NCI-H187 treated with DMSO at 0.1 percent for 48 hours (cell line): ENCODE measurements at regions not wholly inside any gene's neighbourhood (a gene's known extent, or its start where the extent isn't known, plus 50 kb on each side); places are given as distances from the start of the nearest gene placed in this dataset.

ENCODE experiments used
- DNase-seq: peaks from one replicate; lab custom pipeline; 2025; lab: John Stamatoyannopoulos, UW

DNA sequence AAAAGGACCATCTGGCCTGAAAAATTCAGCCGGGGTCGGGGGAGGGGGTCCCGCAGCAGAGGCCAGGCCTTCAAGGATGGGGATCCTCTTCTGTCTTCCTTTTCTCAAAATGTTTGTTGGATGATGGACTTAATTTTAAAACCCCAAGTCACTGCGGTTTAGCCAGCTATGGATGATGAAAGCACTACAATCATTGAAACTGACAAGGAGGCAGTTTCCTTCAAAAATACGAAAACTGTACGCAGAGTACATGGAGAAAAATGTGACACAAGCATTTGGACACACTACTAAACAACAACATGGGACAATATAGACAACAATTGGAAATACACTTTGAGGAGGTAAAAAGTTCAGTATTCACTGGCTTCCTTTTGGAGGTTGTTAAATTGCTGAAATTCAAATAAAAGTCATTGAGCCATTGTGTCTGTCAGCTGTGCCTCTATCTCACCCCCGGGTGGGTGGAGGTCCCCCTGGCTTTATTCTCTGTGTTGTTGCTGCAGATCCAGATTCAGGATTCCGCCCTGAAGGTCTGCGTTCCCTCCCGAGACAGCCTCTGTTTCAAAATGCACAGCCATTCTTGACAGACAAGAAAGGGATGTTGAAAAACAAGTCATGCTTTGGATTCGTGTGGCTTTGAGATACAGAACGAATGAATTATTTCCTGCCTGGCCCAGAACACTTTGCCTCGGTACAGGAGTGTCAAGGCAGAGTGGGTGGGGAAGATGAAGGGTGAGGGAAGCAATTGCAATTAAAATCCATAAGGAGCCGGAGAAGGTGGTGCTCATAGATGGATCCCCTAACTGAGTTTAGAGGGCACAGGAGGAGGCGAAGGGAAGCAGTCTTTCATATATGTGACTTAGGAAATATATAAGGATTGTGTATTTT lies 118.2 kb downstream of the TTLL2 start:
- no peak for DNase-seq

DNA sequence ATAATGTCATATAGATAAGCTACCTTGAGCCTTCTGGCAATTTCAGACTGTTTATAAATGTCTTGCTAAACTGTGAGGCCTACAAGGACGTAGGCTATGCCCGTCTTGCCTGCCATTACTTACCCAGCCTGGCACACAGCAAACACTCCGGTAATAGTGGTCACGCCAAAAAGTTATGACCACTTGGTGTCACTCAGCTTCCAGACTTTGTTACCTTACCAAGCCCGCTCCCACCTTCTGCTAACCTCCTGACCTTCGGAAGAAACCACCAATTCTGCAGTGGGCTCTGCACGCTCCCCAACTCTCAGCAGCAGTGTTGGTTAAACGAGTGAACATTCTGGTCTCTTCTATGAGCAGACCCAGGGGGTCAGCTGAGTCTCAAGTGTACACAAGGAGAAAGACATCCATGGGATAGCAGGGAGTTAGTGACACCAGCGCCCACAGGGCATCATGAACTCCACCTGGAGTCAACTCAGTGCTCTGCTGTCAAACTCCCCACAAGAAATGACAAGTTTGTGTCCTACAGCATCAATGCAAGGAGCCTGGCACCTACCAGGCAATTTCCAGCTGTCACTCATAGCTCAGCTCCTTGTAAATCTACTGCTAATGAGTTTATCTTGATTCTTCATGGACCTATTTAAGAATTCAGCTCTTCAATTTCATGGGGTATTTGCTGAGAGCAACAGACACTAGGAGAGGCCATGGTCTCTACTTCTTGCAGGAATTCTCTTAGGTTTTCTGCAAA lies 119.9 kb downstream of the TTLL2 start:
- no peak for DNase-seq

DNA sequence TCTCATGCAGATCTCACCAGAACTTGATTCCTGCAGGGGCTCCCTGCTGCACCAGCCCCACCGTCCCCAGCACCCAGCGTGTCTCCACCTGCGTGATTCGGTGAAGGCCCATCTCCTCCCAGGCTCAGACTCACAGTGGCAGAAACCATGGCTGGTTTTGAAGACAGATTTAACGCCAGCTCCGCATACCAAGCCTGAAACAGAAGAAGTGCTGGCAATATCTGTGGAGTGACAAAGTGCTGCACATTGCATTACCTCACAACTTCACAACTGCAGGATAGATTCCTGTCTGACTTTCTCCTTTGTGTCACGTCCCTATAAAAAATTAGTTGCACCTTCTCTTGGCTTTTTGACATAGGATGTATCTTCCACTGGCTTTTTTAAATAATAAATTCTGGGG lies 120.7 kb downstream of the TTLL2 start:
- no peak for DNase-seq

DNA sequence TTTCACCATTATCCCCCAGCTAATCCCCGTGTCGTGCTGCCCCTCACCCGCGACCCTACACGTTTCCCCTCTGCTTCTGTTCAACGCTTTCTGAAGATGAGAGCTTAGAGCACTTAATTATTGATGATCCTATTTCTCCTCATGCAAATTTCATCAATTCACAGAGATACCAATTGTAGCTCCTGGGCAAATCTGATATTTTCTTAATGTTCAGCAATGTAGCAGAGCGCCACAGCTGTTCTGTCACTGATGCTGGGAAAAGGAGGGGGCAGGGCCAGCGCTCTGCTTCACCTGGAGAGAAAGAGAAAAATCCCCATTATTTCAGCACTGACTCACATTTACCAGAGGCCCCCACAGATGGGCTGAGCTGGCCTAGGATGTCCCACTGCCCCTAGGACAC lies 121.2 kb downstream of the TTLL2 start:
- DNase-seq = no peak

DNA sequence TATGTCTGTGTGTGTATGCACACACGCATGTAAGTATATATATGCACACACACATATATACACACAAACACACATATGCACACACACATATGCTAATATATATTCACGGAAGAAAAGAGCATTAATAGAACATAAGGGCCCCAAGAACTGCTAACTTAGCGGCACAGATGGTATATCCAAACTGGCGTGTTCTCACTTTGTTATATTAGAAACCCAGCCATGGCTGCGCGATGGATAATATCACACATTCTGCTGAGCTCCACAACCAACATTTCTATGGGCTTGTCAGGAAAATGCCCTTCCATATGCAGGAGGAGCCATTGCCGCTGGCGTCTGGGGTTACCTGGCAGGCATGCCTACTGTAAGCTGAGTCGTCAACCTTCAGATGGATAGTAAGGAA lies 122.1 kb downstream of the TTLL2 start:
- no peak for DNase-seq

DNA sequence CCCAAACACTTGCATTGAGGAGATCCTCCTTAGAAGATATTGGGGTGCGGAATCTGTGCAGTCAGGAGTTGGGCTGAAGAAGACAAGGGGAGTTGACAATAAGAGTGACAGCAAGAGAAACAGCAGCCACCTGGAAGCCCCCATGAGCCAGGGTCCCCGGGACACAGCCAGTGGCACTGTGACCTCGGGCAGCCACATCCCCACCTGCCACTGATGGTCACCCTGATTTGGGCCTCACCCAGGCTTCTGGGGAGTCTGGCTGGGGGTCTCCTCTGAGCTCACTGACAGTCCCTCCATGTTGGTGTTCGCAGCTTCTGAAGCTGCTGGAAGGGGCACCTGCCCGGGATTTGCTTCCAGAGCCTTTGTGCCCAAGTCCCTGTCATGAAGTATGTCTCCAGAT lies 123.5 kb downstream of the TTLL2 start:
- no peak for DNase-seq

DNA sequence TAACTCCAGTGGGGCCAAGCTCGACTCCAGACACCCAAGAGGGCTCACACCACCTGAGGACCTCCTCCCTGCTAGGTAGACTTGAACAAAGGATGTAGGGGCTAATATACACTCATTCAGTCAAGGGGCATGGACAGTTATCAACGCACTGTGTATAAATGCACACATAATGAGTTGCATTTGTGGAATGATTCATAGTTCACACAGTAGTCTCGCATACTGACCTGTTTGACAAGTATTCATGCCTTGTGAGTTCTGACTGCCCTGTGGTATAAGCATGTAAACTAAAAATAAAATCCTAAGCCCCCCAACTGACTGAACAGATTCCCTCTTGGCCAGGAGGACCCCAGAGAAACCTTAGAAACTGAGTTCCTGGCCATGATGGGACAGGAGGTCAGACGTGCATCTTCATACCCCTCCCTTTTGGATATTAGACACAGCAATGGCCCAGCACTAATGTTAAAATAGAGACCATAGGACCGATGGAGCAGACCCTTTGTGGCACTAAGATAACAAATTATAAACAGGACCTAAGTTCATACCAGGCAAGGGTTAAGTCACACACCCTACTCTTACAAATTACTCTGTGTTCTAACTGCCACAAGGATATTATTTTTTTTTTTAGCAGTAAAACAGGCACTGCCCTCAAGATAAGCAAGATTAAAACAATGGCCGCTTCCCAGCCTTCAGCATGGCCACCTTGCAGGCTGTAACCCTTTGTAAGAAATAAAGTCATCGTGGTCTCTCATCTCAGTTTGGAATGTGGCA lies 124.4 kb downstream of the TTLL2 start:
- no peak for DNase-seq

DNA sequence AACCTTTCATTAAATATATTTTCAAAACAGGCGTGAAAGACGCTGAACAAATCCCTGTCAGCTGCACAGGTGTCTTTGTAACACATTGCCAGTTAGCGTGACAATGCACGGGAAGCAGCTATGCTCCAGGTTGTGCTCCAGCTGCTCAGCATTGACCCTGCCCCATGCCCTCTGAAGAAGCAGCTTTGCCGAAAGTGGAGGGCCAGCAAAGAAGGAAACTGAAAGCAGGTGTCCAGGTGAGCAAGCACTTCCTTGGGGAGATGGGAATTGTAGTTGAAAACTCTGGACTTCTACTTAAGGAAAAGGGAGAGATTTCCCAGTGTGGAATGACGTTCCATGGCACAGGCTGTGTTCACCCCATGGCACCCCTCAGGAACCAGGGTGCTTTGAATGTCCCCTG lies 125.7 kb downstream of the TTLL2 start:
- DNase-seq = peak; percentile 23

DNA sequence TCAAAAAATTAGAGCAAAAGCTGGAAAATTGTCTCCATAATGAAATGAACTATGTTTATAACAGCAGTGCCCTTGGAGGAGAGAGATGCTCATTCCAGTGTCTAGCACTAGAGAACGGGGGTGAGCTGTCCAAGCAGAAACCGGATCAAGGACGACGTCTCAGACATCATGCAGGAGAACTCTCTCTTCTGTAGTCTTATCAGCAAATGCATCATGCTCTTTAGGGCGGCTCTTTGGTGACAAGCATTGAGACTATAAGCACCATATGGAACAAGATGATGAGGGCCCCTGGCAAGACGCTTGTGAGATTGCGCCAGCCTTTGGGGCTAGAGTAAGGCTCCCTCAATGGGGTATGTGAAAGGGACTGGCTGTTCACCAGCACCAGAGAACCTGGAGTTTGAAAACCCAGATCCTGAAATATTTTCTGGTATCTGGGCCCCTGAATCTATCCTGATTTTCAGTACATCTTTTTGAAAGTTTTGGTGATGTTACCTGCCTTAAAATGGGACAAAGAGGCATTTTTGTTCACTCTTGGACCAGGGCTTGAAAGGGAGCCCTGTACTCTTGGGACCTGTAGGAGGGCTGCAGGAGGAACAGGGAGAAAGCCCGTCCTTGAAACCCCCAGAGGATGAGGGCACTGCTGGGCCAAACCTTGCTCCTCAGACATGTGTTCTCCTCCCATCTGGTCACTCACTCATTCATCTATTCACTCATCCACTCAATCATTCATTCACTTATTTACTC lies 127.6 kb downstream of the TTLL2 start:
- no peak for DNase-seq

DNA sequence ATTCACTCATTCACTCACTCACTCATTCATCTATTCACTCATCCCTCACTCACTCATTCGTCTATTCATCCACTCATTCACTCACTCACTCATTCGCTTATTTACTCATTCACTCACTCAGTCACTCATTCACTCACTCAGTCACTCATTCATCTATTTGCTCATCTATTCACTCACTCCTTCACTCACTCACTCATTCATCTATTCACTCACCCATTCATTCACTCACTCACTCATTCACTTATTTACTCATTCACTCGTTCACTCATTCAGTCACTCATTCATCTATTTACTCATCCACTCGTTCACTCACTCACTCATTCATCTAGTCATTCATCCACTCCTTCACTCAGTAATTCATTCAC lies 128.2 kb downstream of the TTLL2 start:
- no peak for DNase-seq

DNA sequence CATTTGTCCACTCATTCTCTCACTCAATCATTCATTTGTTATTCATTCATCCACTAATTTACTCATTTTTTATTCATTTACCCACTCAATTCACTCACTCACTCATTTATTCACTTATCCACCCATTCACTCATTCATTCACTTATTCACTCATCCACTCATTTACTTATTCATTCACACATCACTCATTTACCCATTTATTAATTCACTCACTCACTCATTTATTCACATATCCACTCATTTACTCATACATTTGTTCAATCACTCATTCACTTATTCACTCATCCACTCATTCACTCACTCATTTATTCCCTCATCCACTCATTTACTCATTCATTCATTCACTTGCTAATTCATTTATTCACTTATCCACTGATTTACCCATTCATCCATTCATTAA lies 129.1 kb downstream of the TTLL2 start:
- no peak for DNase-seq

DNA sequence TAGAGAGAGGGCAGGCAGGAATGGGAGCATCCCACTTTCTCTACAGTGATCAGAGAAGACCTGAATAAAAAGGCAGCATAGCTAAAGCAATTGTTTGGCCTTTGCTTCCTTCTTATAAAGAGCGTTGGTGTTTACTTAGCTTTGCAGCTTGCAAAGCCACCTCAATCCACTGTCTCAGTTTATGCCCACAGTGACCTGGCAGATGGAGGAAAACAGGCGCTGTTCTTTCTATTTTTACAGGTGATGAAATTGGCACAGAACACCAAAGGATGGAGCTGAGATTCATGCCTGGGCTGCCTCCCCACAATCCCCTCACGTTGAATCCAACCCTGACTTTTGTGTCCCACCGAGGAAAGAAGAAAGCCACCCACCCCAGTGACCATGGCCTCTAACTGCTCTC lies 130.5 kb downstream of the TTLL2 start:
- no peak for DNase-seq

DNA sequence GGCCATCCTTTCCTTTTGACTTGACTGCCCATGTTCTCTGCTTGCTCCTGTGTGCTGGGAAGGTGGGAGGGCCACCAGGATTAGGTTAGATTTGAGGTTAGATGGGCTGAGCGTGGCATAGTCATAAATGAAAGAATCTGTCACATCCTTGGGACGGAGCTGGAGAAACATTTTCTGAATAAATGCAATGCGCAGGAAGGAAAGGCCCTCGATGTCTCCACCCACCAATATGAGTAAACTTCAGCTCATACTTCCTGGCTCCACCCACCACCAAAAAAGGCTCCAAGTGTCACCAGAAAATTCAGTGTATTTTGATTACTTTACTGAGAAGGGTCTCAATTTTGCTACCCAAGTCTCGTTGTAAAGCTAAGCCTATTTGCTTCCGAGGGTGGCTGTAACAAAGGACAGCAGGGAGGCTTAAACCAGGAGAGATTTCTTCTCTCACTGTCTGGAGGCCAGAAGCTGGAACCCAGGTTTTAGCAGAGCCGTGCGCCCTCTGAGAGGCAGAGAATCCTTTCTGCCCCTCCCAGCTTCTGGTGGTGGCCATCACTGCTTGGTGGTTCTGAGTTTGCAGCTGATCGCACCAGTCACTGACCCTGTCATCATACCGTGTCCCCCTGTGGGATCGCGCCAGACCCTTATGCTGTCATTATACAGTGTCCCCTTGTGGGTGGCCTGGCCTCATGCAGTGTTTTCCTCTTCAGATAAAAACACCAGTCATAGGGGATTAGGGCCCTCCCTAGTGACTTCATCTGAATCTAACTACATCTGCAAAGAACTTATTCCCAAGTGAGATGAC lies 137.8 kb downstream of the TTLL2 start:
- DNase-seq = no peak

DNA sequence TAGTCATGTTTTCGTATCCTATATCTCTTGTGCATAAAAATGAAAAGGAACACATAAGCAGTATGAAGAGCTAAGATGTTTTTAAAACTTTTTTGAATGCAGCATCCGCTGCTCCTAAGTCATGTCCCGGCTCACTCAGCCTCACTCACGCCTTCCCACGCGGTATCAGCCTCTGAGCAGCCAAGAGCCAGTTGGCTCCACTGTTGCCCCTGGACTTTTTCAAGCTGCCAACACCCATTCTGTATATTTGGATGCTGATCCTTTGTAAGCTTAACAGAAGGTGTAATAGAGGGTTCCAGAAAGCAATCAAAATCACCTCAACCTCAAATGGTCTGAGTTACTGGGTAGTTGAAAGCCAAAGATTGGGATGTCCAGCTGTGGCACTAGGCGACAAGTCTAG lies 139.3 kb downstream of the TTLL2 start:
- DNase-seq = no peak

DNA sequence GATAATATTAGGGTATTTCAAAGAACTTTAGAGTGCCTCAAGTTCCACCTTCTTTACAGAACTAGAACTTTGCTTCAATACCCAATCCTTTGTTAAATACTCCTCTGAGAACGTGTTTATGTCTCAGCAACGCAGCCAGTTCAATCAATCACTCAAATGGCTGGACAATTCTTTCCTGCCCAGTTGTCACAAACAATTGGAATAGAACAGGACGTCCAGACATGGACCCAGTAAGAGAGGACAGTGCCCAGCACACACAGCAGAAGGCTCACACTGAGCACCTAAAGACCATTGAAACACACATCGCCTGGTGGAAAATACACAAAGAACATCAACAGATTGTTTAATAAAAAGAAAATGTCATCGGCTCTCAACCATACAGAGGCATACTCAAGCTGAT lies 140.6 kb downstream of the TTLL2 start:
- no peak for DNase-seq

DNA sequence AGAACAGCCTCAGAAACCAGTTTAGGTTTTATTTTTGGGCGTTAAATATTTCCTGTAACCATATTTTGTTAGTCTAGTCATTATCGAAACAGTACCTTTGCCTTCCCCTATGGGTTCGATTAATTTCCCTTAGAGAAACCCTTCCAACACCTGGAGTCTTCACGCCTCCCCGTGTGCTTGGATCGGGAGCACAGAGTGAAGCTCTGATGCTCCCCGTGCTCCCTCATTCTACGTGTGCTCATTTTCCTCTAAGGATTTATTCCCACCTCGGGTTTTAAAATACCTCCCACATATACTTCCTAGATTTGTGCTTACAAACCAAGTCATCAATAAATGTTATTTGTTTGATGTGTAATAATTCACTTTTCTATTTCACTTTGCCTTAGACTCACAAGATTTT lies 142.4 kb downstream of the TTLL2 start:
- no peak for DNase-seq

DNA sequence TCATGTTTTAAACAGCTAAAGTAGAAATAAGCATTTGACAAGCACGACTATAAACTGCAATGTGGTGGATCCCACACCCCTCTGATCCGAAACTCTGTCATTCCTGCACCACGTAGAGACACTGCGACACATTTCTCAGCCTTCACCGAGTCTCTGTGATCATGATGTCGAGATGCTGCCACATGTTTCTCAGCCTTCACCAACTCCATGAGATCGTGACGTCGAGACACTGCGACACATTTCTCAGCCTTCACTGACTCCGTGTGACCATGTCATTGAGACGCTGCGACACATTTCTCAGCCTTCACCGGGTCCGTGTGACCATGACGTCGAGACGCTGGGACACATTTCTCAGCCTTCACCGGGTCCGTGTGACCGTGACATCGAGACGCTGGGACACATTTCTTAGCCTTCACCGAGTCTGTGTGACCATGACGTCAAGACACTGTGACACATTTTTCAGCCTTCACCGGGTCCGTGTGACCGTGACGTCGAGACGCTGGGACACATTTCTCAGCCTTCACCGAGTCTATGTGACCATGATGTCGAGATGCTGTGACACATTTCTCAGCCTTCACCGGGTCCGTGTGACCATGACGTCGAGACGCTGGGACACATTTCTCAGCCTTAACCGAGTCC lies 143.0 kb downstream of the TTLL2 start:
- DNase-seq = no peak

DNA sequence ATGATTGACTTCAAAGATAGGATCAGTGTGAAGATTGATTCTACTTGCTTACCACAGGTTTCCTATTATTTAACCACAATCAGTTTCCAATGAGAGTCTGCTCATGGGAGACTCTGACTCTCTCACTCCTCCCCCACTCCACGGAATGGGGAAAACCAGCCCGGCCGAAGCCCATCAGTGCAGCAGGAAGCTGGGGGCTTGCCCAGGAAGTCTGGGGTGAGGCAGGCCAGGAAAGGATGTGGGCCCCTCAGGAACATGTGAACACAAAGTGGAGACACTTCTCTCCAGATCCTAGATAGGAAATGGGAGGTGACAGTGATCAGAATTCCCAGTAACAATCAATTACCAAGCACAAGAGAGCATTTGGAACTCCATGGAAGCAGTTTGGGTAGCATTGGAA lies 144.2 kb downstream of the TTLL2 start:
- no peak for DNase-seq

DNA sequence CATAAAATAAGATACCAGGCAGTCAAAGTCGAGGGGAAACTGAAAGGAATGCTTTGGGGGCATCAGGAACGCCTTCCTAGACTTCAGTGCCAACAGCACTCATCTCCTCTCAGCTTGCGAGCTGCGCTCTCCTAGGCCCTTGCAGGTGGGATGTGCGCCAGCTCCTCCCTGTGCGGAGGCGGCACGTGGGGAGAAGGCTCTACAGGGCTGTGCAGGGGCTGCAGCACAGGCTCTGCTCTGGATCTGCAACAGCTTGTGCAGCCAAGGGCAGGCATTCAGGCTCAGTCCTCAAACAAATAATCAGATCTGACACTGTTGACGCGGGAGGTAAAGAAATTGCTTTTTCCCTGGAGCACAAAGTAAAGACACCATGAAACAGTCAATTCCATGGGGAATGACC lies 144.8 kb downstream of the TTLL2 start:
- no peak for DNase-seq

DNA sequence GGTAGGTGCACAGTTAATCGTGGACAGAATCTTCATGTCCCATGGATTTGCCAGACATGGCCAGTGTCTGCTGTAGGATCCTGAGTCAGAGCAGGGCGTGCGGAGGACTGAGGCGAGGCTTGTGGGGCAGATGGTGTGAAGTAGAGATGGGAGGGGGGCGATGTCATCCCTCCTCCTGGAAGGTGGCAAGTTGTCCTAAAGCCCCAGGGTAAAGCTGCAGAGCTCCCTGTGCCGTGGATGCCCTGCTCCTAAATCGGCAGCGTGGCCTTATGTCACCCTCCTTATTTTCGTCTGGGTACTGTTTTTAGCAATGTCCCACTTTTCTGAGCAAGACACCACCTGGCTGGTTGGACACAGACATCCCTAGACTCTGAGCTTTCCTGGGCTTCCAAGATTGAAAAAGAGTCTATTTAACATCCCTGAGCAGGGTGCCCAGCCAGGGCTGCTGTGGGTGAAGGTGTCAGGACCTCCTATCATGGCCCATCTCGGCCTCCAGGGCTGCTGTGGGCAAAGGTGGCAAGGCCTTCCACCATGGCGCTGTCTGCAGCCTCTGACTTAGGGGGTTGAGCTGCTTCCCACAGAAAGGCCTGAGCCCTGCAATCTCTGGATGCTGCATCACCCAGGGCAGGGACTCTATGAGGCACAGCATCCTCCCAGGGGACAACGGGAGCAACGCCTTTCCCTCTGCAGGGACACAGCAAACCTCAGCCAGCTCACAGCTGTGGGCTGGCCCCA lies 145.4 kb downstream of the TTLL2 start:
- DNase-seq = no peak
